GM12891 (cell line): ENCODE measurements at regions not wholly inside any gene's neighbourhood (a gene's known extent, or its start where the extent isn't known, plus 50 kb on each side); places are given as distances from the start of the nearest gene placed in this dataset.

ENCODE experiments used
- PAX5 ChIP-seq: IDR thresholded peaks from 2 replicates; pipeline ENCODE4 v1.6.1; 2011; ENCODE audit warnings: low read length, moderate library complexity, mild to moderate bottlenecking; ENCODE audit not compliant: insufficient read depth, severe bottlenecking
- POLR2A ChIP-seq: IDR thresholded peaks from 2 replicates; pipeline ENCODE4 v1.6.1; 2011; ENCODE audit warnings: low read depth, low read length, control low read depth
- POLR2AphosphoS5 ChIP-seq: IDR thresholded peaks from 2 replicates; pipeline ENCODE4 v1.6.1; 2011; ENCODE audit warnings: low read depth, low read length, control low read depth
- POU2F2 ChIP-seq: IDR thresholded peaks from 2 replicates; pipeline ENCODE4 v1.6.1; 2011; ENCODE audit warnings: low read depth, mild to moderate bottlenecking, control low read depth, low read length, moderate library complexity
- SPI1 ChIP-seq: IDR thresholded peaks from 2 replicates; pipeline ENCODE4 v1.6.1; 2011; ENCODE audit warnings: low read depth, low read length, control low read depth
- TAF1 ChIP-seq: IDR thresholded peaks from 2 replicates; pipeline ENCODE4 v1.6.1; 2011; ENCODE audit warnings: low read depth, low read length, control low read depth

DNA sequence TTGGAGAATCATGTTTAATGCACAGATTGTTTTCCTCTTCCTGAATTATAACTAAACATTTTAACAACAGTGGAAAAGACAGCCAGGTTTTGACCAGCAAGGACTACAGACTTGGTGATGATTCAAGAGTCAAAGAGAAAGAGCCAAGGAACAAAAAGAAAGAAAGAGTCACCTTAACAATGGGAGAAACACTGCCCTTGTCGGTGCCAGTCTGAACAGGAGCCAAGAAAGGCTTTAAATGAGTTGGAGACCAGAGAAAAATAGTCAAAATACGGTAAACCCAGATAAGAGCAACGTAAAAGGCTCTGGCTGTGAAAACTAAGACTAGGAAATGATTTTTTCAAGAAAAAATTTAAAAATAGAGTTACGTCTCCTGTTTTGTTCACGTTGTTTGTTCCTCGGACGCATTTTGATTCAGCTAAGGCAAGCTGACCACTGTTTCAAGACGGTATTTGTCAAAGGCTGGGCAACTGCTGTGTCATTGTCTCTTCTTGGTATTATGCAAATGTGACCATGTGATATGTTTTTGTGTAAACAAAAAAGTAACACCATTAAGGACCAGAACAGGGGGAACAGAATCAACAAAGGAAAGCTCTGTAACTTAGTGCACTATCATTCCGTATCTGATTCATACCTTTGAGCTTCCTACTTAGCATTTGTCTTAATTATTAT is 634.5 kb downstream of the LIG4 start:
- TF ChIP-seq POLR2A (no peak), POLR2AphosphoS5 (no peak), TAF1 (no peak), SPI1 (no peak), PAX5 (no peak), POU2F2 (no peak)
